Caco-2 (cell line): ENCODE measurements at regions not wholly inside any gene's neighbourhood (a gene's known extent, or its start where the extent isn't known, plus 50 kb on each side); places are given as distances from the start of the nearest gene placed in this dataset.

Experiments
- BruUV-seq: library from RNA; stranded (reverse); fragments of 400-500 nt; replicated peaks from 2 replicates; lab custom pipeline; 2021; lab: Mats Ljungman, UMichigan
- CTCF ChIA-PET: fragments of 300-600 bp; sonication (Branson Sonifier 250); formaldehyde crosslinking; loops from one replicate; lab custom pipeline; 2022; ENCODE audit warnings: antibody characterized with exemption; lab: Charles Lee
- POLR2A ChIA-PET: fragments of 300-600 bp; sonication (Branson Sonifier 250); formaldehyde crosslinking; loops from one replicate; lab custom pipeline; 2022; ENCODE audit warnings: antibody characterized with exemption; lab: Charles Lee
- DNase-seq, 2 experiments: peaks; one replicate each; pipeline versions ENCODE4 v3.0.0 to v3.0.0-alpha.2; 2020 to 2022
- H3K27me3 ChIP-seq: replicated peaks from 2 replicates; pipeline ENCODE4 v1.6.0; 2011; ENCODE audit warnings: low read length; ENCODE audit not compliant: control insufficient read depth, insufficient read depth
- H3K36me3 ChIP-seq: 2 replicates; pipeline ENCODE4 v1.5.1; 2011; ENCODE audit warnings: low read length; ENCODE audit not compliant: control insufficient read depth, insufficient read depth
- H3K4me1 ChIP-seq: fragments of 250-450 bp; sonication (Bioruptor Pico); 2 replicates; pipeline ENCODE4 v1.5.1; 2020; ENCODE audit warnings: mild to moderate bottlenecking
- H3K4me3 ChIP-seq: 2 replicates; pipeline ENCODE4 v1.5.1; 2011; ENCODE audit warnings: low read depth, mild to moderate bottlenecking, control low read depth, low read length
- H3K9me3 ChIP-seq: fragments of 250-450 bp; sonication (Bioruptor Pico); 2 replicates; pipeline ENCODE4 v1.5.1; 2020; ENCODE audit warnings: mild to moderate bottlenecking, moderate library complexity
- H3K27ac Mint-ChIP-seq: one replicate; pipeline ENCODE4 v1.8.0; 2022; ENCODE audit warnings: mixed read lengths; ENCODE audit not compliant: unreplicated experiment
- H3K27me3 Mint-ChIP-seq: one replicate; pipeline ENCODE4 v1.8.0; 2022; ENCODE audit warnings: mixed read lengths; ENCODE audit not compliant: insufficient read depth, unreplicated experiment
- H3K36me3 Mint-ChIP-seq: one replicate; pipeline ENCODE4 v1.8.0; 2022; ENCODE audit warnings: mild to moderate bottlenecking, mixed read lengths; ENCODE audit not compliant: insufficient read depth, unreplicated experiment
- H3K4me1 Mint-ChIP-seq: one replicate; pipeline ENCODE4 v1.8.0; 2022; ENCODE audit warnings: low read depth, mixed read lengths; ENCODE audit not compliant: unreplicated experiment
- H3K4me3 Mint-ChIP-seq: one replicate; pipeline ENCODE4 v1.8.0; 2022; ENCODE audit warnings: mild to moderate bottlenecking, moderate library complexity, mixed read lengths; ENCODE audit not compliant: unreplicated experiment
- H3K9me3 Mint-ChIP-seq: one replicate; pipeline ENCODE4 v1.8.0; 2022; ENCODE audit warnings: mixed read lengths; ENCODE audit not compliant: unreplicated experiment
- intact Hi-C: fragments of 100-400 bp; cut with micrococcal nuclease; formaldehyde crosslinking; loops from one replicate; pipeline ENCODE4 v1.10.0; 2022; ENCODE audit not compliant: unreplicated experiment
- TF ChIP-seq, protein P1 (sequence below), 2 experiments: fragments of 200-600 bp in 1 of 2; IDR thresholded peaks; 1 replicate in 1 of 2; 2 replicates in 1 of 2; pipeline versions ENCODE4 v1.5.1 to v1.8.0; 2011 to 2022; ENCODE audit warnings: antibody characterized with exemption in 1 of 2, control low read depth in 1 of 2, inconsistent platforms in 1 of 2, low read depth in 1 of 2, low read length in 1 of 2, mild to moderate bottlenecking in 1 of 2, moderate library complexity in 1 of 2; ENCODE audit not compliant: insufficient read depth in 1 of 2, severe bottlenecking in 1 of 2, unreplicated experiment in 1 of 2

- Mint-ChIP-seq H3K36me3 (no peaks in the 10 kb centered on the region), H3K4me1 (no peaks in the 10 kb centered on the region), H3K9me3 (peaks cover 15% of the 10 kb centered on the region), H3K4me3 (no peak overlapping the region), H3K27me3 (no peaks in the 10 kb centered on the region), H3K27ac (no peak overlapping the region)
- intact Hi-C loops: no loop called here
- TF ChIP-seq, protein P1, sequence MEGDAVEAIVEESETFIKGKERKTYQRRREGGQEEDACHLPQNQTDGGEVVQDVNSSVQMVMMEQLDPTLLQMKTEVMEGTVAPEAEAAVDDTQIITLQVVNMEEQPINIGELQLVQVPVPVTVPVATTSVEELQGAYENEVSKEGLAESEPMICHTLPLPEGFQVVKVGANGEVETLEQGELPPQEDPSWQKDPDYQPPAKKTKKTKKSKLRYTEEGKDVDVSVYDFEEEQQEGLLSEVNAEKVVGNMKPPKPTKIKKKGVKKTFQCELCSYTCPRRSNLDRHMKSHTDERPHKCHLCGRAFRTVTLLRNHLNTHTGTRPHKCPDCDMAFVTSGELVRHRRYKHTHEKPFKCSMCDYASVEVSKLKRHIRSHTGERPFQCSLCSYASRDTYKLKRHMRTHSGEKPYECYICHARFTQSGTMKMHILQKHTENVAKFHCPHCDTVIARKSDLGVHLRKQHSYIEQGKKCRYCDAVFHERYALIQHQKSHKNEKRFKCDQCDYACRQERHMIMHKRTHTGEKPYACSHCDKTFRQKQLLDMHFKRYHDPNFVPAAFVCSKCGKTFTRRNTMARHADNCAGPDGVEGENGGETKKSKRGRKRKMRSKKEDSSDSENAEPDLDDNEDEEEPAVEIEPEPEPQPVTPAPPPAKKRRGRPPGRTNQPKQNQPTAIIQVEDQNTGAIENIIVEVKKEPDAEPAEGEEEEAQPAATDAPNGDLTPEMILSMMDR (IDR thresholded peaks at IDR 0.05; ENCODE audit: insufficient read depth in 1 of 2, low read depth in 1 of 2, low read length in 1 of 2, severe bottlenecking in 1 of 2, unreplicated experiment in 1 of 2): no peak
- DNase-seq: no peak
- no TSS peak for BruUV-seq
- H3K4me3 ChIP-seq: no peak overlapping the region
- H3K36me3 ChIP-seq: no peaks in the 10 kb centered on the region
- CTCF ChIA-PET: no interaction called here
- POLR2A ChIA-PET: no interaction called here
- H3K27me3 ChIP-seq: no peaks in the 10 kb centered on the region
- H3K4me1 ChIP-seq: no peaks in the 10 kb centered on the region
- no peaks in the 10 kb centered on the region for H3K9me3 ChIP-seq
Measured at GRCh38 chr21:20721151-20721550, 277.1 kb upstream of the NCAM2 start.

DNA sequence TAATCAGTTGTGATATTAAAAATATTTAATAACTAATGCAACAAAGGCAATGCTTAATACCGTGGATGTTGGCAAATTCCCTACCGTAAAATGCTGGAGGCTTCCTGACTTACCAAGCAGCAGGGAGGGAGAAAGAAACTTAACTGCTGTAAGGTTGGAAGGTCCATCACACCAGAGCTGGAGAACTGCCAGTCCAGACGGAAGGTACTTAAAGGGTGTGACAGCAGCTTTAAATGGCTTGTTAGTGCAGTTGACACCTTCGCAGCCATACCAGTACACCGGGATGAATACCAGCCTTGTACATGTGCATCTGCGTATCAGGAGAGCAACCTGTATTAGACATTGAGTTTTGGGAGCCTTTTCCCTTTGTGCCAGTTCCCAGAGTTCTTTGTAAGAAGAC, 269.5 kb upstream of the NCAM2 start:
- no peaks in the 10 kb centered on the region for H3K27me3 Mint-ChIP-seq
- no TSS peak for BruUV-seq
- no peak overlapping the region for H3K27ac Mint-ChIP-seq
- H3K4me1 Mint-ChIP-seq: no peaks in the 10 kb centered on the region
- H3K9me3 Mint-ChIP-seq: no peaks in the 10 kb centered on the region
- no peaks in the 10 kb centered on the region for H3K27me3 ChIP-seq
- intact Hi-C loops: no loop called here
- no peaks in the 10 kb centered on the region for H3K36me3 Mint-ChIP-seq
- POLR2A ChIA-PET: no interaction called here
- no peak for DNase-seq
- no peaks in the 10 kb centered on the region for H3K36me3 ChIP-seq
- no peaks in the 10 kb centered on the region for H3K9me3 ChIP-seq
- no peak overlapping the region for H3K4me3 Mint-ChIP-seq
- TF ChIP-seq, protein P1 (IDR thresholded peaks at IDR 0.05; ENCODE audit: insufficient read depth in 1 of 2, low read depth in 1 of 2, low read length in 1 of 2, severe bottlenecking in 1 of 2, unreplicated experiment in 1 of 2): no peak
- CTCF ChIA-PET: no interaction called here
- peaks cover 5% of the 10 kb centered on the region; the same call in 1 of the 2 replicates for H3K4me1 ChIP-seq
- no peak overlapping the region for H3K4me3 ChIP-seq

- intact Hi-C loops: no loop called here
- CTCF ChIA-PET: no interaction called here
- Mint-ChIP-seq H3K36me3 (no peaks in the 10 kb centered on the region), H3K4me3 (no peak overlapping the region), H3K4me1 (no peaks in the 10 kb centered on the region), H3K9me3 (no peaks in the 10 kb centered on the region), H3K27me3 (no peaks in the 10 kb centered on the region), H3K27ac (no peak overlapping the region)
- no peak overlapping the region for H3K4me3 ChIP-seq
- POLR2A ChIA-PET: no interaction called here
- DNase-seq: no peak
- no TSS peak for BruUV-seq
- no peaks in the 10 kb centered on the region for H3K27me3 ChIP-seq
- TF ChIP-seq, protein P1 (IDR thresholded peaks at IDR 0.05; ENCODE audit: insufficient read depth in 1 of 2, low read depth in 1 of 2, low read length in 1 of 2, severe bottlenecking in 1 of 2, unreplicated experiment in 1 of 2): no peak
- no peaks in the 10 kb centered on the region for H3K36me3 ChIP-seq
- peaks cover 5% of the 10 kb centered on the region; the same call in 1 of the 2 replicates for H3K4me1 ChIP-seq
- H3K9me3 ChIP-seq: no peaks in the 10 kb centered on the region
Measured at GRCh38 chr21:20729376-20729775, 268.8 kb upstream of the NCAM2 start.
